Activated naive CD8-positive, alpha-beta T cell treated with anti-CD3 and anti-CD28 coated beads, Interleukin-2, amount 50 U/mL, for 16 hours (primary cell): ENCODE measurements at regions not wholly inside any gene's neighbourhood (a gene's known extent, or its start where the extent isn't known, plus 50 kb on each side); places are given as distances from the start of the nearest gene placed in this dataset.
"Not testable (repeated sequence)": the region's sequence is repeated elsewhere in the genome, so short reads cannot be mapped to it uniquely, and the experiment has no call there.

Source experiments
- DNase-seq: peaks from one replicate; pipeline ENCODE4 v3.0.0-alpha.2; 2020; ENCODE audit warnings: low read depth, low spot score

GRCh38 chr20:53773792-53774401 lies 180.3 kb upstream of the ZNF217 start:
- no peak for DNase-seq

DNA sequence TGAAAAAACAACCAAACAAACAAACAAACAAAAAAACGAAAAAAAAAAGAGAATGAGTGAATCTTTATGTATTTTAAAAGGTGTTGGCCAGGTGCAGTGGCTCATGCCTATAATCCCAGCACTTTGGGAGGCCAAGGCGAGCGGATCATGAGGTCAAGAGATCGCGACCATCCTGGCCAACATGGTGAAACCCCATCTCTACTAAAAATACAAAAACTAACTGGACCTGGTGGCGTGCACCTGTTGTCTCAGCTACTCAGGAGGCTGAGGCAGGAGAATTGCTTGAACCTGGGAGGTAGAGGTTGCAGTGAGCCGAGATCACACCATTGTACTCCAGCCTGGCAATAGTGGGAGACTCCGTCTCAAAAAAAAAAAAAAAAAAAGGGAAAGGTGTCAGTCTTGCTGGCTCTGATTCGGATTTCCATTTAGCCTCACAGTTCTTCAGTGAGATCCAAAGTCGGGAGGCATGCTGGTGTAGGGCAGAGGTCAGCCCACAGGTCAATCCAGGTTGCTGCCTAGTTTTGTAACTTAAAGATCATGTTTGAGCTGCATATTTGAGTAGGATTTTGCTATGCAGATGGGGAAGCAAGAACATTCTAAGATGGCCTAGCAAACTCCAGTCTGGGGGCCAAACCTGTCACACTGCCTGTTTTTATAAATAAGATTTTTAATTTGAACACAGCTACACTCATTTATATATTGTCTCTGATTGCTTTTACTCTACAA lies 179.6 kb upstream of the ZNF217 start:
- DNase-seq: not testable (repeated sequence)

- no peak for DNase-seq
These were observed 175.4 kb upstream of the ZNF217 start for GRCh38 chr20:53769041-53769440.

DNA sequence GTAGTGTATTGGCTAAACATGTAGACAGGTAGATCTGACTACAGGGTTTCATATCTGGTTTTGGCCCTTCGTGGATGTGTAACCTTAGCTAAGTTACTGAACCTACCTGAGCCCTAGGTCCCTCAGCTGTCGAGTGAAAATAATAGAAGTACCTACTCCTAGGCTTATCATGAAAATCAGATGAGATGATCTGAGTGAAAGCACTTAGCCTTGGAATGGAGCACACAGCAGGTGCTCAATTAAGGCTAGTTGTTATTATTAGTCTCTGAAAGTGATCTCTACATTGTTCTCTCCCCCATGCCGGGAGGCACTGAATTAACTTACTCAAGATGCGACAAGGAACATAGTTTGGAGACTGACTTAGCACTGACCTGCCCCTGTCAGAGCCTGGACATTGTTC lies 174.7 kb upstream of the ZNF217 start:
- no peak for DNase-seq

GRCh38 chr20:53767206-53767930 lies 173.7 kb upstream of the ZNF217 start:
- DNase-seq: no peak

GRCh38 chr20:53764415-53764800 lies 170.8 kb upstream of the ZNF217 start:
- no peak for DNase-seq

- DNase-seq: no peak
These were observed 170.2 kb upstream of the ZNF217 start for GRCh38 chr20:53763707-53764414.

GRCh38 chr20:53762423-53762798 lies 168.8 kb upstream of the ZNF217 start:
- not testable (repeated sequence) for DNase-seq

- no peak for DNase-seq
These were observed 166.4 kb upstream of the ZNF217 start for GRCh38 chr20:53760025-53760441.

DNA sequence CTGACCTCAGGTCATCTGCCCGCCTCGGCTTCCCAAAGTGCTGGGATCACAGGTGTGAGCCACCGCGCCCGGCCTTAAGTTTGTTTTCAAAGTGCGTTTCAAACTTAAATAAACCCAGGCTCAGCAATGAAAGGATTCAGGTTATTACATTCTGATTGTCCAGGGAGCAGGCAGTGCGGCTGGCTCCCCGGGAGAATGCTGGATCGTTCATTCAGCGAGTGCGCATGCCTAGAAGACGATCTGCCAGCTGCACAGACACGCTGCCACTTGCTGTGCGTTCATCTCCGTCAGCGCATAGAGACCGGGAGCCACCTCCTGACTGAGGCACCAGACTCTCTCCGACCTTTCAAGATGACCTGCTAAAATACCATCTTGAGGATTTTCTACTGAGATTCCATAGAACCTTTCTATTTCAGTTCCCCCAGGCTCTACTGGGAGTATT lies 163.9 kb upstream of the ZNF217 start:
- DNase-seq: no peak

- no peak for DNase-seq
These were observed 162.3 kb upstream of the ZNF217 start for GRCh38 chr20:53755733-53756531.

GRCh38 chr20:53753880-53754459 lies 160.3 kb upstream of the ZNF217 start:
- DNase-seq: no peak

GRCh38 chr20:53752971-53753879 lies 159.6 kb upstream of the ZNF217 start:
- DNase-seq: no peak

DNA sequence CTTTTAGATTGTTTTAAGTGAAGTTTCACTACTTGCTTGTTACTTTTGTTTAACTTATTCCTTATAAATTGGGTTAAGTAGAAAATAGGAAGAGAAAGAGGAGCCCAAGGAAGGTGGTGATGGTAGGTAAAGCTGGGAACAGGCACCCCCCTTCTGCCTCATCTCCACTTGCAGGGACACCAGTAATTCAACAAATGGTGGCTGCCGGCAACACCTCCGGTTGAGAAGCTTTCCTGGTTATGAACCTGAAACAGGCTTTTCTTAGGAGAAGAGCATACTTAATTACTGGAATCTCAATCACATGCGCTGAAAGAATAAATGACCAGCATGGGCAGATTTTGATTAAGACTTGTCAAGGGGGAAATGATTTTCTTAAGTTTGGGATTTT lies 158.9 kb upstream of the ZNF217 start:
- DNase-seq: no peak

- DNase-seq: no peak
These were observed 158.1 kb upstream of the ZNF217 start for GRCh38 chr20:53751620-53752318.

DNA sequence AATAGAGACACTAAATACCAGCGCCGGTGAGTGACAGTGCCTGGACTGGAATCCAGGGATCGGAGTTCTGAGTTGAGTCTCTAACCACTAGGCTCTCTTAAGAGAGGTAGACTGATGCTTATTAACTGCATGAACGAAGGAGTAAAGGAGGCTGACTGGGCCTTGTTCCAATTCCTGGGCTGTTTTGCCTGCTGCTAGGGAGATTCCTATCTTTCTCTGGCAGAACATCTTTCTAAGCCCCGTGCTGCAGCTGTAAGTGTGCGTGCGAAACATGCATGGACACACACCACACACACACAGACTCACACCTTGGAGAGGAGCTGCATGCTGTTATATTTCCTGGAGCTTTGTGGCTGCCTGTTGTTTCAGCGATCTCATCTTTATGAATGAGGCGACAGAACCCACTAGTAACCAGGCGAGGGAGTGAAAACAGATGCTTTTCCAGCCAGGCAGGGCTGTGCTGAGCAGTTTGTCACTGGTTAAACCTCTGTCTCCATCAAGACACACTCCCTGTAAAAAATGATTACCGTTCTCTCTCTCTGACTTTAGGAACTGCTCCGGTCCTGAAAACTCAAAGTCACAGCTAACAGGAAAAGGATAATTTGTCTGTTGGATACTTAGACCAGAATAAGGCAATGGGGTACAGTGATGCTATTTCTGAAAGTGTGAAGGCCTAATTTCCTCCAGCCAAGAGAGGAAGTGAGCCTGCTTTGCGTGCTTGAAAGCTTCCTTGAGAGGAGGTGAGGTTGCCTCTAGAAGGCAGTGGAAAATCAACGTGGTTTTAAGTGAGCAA lies 157.4 kb upstream of the ZNF217 start:
- peak; percentile 4 for DNase-seq

DNA sequence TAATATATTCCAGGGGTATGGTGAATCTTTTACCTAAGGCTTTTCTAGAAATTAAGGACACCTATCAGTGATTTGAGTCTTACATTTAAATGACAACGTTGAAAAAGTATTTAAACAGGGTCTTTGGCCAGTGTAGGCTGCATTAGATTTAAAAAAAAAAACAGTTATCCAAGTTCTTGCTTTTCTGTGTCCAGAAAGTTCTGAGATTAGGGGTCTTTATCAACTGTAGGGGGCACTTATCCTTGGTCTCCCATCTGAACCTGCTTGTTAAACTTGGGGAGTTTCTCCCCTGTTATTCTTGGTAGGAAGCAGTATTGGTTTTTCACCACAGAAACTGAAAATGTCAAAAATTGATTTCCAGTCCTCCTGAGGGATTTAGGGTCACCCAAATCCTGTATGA lies 155.9 kb upstream of the ZNF217 start:
- DNase-seq: no peak

- no peak for DNase-seq
These were observed 155.3 kb upstream of the ZNF217 start for GRCh38 chr20:53748821-53749421.
